GM21423 (cell line): ENCODE measurements at regions not wholly inside any gene's neighbourhood (a gene's known extent, or its start where the extent isn't known, plus 50 kb on each side); places are given as distances from the start of the nearest gene placed in this dataset.

Experiments used
- ATAC-seq: cut with Tn5 transposase; IDR thresholded peaks from one replicate; pipeline ENCODE4 v1.9.1; 2021; ENCODE audit warnings: mild to moderate bottlenecking, moderate library complexity; ENCODE audit not compliant: unreplicated experiment

DNA sequence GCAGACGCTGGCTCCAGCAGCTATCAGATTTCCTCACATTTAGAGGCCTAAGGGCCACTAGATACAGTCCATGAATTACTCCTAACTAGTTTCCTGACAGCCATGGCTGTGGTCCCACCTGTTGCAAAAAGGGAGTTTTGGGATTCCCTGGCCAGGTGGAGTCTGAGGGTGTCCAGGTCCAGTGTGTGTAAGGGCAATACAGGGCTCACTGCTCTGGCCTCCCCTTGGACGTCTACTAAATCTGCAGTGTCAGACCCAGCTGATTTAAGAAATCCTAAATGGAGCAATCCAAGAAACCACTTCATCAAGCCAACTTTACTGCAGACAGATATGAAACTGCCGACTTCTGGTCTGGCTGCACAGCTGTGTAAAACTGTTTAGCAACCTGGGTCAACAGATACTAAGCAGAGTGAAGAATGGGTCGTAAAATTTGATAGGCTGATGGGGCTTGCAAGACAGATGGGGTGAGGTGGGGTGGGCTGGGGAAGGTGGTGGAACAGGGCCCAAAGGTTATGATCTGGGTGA is 116.4 kb downstream of the GADD45G start:
- no peak for ATAC-seq

DNA sequence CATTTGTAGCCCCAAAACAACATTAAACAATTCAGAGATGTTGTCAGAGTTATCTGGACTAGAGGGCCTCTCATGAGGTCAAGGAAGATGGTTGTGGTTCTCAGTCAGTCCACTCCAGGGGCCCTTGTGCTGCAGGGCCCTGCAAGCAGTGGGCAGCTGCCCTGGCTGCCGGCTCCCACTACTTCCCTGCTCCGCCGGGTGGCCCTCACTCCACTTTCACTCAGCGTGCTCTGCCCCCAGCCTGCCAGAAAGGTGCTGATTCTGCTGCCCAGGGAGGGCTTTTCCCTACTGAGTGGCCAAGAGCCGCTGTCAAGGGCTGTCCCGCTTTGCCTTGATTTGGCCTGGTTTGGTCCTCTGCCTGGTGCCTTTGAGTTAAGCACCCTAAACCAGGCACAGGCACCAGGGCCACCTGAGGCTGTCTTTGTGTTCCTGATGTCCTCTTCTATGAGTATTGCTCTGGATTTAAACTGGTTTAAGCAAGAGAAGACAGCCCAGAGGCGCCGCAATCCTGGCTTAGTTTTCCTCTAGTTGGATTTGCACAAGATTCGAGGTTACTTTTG is 117.2 kb downstream of the GADD45G start:
- no peak for ATAC-seq

DNA sequence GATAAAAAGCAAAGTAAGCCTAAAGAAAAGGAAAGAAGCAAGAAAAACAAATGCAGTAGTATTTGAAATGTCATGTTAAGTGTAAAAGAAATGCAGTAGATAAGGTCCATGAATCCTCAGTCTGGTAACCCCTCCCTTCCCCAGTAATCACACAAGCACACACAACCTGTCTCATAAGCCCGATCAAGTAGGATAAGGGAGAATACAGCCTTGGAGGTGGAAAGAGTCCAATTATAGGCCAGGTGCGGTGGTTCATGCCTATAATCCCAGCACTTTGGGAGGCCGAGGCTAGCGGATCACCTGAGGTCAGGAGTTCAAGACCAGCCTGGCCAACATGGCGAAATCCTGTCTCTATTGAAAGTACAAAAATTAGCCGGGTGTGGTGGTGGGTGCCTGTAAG is 117.9 kb downstream of the GADD45G start:
- no peak for ATAC-seq

DNA sequence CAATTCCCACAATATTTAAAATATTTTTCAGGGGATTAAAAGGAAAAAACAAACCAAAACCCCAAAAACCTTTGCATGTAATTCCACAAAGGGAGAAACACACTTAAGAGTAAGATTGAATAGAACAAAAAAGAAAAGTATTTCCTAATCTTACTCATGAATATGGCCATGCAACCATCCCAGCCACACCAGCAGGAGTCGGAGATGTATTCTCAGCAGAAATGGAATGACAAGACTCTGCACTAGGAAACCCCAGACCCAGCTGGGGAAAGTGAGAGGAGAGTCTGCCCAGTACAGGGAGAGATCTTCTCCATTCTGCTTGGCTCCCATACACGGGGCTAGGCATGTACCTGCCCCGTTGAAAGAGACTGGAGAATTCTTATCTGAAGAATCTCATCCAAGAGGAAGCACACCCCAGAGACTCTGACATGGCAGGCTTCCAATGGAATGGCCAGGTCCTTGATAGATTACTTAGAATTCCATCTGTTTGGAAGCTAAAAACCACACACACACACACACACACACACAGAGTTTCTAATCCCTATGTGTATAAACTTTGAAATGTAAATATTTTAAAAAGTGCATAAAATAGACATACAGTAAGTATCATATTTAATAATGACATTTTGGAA is 118.8 kb downstream of the GADD45G start:
- no peak for ATAC-seq

DNA sequence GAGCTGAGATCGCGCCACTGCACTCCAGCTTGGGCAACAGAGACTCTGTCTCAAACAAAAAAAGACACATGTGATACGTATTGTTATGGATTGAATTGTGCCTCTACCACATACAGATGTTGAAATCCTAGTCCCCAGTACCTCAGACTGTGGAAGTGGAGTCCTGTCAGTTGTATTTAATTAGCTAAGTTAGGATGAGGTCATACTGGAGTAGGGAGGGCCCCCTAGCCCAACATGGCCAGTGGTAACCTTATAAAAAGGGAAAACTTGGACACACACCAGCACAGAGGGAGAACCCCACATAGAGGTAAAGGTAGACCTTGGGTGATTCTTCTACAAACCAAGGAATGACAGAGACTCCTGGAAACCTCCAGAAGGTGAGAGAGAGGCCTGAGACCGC is 119.8 kb downstream of the GADD45G start:
- no peak for ATAC-seq

DNA sequence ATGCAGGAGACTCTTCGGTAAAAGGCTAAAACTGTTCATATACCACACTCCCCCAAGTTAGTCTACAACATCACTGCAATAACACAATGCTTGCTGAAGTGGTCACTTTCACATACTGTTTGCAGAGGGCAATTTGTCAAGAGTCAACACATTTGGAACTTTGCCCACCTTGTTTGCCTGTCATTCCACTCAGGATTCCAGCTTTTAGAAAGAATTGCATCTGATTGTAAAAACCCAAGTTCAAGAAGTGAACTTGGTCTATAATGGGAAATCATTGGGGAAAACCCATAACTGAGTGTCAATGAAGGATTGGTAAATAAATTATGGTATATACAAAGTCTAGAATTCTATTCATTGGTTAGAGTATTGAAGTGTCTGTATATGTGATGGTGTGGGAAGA is 120.5 kb downstream of the GADD45G start:
- no peak for ATAC-seq

DNA sequence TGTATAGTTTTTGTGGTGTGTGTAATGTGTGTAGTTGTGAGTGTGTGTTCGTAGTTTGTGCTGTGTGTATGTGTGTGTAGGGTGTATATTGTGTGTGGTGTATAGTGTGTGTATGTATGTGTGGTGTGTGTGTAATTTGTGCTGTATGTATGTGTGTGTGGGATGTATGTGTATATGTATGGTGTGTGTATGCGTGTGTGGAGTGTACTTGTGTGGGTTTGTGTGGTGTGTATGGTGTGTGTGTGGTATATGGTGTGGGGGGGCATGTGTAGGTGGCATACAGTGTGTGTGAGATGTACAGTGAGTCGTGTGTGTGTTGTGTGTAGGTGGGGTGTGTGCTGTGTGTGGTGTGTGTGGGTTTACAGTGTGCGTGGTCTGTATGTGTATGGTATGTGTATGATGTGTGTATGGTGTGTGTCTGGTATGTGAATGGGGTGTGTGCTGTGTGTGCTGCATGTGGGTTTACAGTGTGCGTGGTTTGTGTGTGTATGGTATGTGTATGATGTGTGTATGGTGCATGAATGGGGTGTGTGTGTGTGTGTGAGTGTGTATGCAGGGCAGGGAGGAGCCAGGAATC is 125.2 kb downstream of the GADD45G start:
- ATAC-seq, result no peak

DNA sequence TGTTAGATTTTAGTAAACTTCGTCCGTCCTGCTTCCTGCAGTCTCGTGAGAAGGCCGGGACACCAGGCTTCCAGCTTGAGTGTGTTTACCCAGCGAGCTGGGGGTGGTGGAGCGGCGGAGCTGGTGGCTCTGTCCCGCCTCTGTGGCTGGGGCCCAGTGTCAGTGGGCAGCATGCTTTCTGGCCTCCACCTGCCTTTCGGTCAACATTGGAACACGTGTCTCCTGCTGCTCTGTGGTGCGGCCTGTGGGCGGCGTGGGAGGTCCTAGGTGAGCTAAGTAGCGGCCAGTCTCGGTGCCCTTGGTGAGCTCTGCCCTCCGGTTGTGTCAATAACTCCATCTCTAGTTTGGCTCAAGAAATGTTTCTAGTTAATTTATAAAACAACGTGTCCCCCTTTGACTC is 125.9 kb downstream of the GADD45G start:
- ATAC-seq, result no peak

DNA sequence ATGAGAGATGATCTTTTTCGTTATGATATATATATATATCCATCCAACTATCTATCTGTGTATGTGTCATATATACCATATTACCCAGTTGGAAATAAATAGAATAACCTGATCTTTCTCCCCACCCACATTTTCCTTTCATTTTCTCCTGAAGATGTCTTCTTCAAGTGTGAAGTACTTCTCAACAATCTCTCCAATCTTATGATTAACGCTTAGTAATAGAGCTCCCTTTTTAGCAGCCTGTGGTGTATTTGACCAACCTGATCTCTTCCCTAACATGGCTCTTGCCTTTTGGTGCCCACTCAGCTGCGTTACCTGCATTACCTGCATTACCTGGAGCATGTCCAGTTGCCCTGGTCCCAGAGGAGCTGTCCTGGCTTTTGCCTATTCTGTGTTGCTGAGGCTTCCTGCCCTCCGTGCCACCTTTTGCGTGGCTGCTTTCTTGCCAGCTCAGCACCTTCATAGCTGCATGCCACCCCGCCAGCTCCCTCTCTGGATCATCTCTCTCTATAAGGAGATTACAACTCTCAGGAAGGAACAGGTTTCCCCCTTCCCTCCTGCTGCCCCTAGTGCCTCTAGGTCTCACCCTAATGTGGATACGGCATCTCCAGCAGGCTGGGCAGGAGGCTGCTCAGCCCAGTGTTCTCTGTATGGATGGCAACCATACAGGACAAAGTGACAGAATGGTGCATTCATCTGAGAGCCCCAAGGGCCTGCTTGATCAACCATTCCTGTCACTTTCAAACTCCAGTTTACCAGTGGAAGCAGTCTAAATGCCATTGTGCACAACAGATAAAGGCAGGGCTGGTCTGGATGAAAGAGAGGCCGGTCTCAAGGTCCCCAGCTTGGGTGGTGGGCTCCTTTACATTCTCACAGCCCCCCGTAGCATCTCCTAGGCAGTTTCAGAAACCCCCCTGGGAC is 126.7 kb downstream of the GADD45G start:
- ATAC-seq, result no peak

DNA sequence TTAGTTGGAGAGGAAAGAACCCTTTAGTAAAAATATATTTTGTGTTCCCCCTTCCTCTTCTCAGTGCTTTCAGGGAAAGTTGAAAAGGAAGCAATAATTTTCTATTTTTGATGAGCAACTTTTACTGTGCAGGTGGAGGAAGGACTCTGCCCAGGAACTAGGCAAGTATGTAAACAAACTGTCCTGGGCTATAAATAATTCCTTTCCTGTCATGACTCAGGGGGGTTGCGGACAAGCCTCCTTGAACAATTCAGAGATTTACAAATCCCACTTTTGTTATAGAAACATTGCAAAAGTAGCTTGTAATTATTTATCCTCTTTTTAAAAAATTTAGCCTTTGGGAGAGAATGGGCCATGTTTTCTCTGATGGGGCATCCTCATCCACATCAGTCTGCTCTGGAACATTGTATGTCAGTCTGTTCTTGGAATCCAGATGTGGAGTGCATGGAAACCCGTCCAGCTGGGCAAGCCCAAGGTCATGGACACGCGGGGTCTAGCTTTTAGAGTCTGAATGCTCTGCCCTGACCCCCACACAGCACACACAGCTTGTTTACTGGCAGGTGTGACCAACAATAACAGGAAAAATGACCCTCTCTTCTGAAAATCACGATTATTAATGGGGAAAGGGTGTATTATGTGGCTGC is 127.6 kb downstream of the GADD45G start:
- no peak for ATAC-seq

DNA sequence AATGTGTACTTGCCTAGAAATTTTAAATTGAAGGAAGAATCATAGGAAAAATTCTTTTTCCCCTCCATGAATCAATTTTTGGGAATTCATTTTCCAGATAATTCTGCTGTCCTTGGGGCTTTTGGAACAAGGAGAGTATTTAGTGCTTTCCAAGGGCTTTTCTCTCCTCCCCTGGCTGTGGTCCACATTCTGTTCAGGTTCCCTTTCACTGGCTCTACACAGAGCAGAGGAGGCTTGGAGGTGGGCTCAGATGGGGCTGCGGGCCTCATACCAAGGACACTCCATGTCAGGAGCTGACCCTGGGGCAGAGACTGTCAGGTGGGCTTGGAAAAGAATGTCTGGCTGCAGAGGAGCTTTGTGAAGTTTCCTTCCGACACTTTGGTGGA is 128.1 kb downstream of the GADD45G start:
- no peak for ATAC-seq

DNA sequence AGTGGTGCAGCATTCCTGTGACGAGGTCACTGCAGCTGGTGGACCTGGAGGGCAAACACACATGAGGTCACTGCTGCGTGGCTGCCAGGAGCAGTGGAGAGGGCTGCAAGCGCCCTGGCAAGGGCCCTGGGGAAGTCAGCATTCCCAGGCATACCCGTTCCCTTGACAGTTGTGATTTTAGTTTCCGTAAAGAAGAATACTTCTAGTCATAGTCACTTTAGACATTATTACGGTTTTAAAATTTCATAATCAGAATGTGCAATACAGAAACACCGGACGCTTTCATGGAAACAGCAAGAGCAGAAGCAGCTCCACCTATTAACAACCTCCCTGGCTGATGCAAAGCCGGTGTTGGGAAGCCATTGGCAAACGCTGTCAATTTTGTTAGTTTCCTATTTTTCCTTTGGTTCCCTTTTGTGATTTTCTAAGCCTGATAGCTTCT is 129.8 kb downstream of the GADD45G start:
- no peak for ATAC-seq

DNA sequence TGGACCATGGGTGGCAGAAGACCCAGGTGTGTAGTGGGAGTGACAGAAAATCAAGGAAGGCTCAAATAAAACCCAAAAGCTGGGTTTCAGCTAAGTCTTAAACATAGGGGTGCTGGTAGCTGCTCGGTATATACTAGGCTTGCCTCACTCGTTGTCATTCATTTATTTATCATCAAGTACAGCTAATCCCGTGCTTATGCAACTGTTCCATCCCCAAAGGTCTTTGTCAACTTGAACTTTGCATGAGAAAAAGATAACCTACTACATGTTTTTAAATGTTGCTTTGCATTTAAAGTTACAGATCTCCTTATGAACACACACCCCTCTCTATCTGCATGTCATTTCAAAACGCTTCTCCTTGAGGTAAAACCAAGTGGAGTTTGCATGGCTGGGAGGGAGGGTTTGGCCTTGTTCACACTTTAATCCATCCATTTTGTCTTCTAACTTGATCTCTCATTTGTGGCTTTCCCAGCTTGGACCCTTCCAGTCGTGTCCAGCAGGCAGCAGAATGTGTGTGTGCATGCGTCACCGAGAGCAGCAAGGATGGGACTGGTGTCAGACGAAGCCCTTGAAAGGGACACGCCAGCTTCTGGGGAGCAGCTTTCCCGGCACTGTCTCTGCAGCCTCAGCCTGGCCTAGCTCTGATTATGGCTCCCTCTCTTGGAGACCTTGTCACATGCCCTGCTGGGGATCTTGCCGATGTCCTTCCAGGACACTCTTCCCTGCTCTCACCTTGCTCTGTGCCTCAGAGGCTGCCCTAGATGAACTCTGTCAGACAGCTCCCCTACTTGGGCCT is 133.5 kb downstream of the GADD45G start:
- no peak for ATAC-seq

DNA sequence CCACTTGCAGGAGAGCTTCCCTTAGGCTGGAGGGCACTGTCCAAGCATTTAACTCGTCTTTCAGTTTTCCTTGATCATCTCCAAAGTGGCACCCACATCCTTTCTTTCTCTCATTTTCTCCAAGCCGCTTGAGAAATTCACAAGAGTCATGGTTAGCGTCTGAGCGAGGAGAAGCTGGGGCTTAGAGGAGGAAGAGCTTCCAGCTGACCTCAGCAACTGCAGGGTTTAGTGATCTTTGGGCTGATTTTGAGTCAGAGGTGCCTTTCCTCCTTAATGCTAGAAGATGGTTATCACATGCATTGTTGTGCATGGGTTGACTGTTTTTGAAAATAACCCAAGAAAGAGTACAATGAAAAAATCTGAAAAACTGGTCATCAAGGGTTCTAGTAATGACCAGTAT is 134.7 kb downstream of the GADD45G start:
- no peak for ATAC-seq

DNA sequence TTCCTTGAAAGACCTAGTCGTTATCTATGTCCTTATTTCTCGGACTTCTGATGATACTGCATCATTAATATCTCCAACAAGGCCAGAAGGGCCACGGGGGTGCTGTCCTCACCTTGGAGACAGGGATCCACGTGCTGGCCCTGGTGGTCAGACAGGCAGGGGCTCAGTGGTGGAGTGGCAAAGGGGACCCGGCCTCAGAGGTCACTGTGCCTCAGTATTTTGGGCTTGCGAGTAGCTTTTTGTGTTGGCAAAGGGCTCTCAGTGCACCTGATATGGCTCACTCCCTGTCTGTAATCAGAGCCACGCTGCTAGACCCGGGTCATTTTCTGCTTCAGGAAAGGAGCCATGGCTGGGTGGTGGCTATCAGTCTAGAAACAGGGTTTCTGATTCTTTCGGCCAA is 135.1 kb downstream of the GADD45G start:
- no peak for ATAC-seq

DNA sequence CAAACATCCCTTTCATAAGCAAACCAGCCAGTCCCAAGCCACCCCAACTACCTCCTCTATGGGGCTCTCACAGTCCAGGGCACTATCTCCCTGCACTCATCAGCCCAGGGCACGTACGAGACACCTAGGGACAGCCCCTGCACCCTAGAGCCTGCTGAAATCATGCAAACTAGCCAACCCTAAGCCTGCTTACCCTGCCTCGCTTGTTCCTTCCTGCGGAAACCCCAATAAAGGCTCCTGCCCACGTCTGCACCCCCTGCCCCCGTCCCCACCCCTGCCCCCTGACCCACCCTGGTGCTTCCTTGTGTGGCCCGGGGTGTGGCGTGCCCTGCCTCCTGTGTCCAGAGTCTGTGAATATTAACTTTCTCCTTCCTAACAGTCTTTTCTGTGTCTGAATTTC is 135.9 kb downstream of the GADD45G start:
- ATAC-seq, result peak; percentile 62

DNA sequence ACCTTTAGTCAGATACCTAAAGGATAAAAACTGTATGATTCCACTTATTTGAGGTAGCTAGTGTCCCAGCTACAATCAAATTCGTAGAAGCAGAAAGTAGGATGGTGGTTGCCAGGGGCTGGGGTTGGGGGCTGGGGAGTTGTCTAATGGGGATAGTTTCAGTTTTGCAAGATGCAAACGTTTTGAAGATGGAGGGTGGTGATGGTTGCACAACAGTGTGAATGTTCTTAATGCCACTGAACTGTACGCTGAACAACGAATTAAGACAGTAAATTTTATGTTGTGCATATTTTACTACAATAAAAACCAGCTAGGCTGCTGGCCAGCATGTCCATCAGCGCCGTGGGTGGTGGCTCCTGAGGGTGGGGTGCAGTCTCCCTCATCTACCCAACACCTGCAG is 137.8 kb downstream of the GADD45G start:
- ATAC-seq, result no peak

DNA sequence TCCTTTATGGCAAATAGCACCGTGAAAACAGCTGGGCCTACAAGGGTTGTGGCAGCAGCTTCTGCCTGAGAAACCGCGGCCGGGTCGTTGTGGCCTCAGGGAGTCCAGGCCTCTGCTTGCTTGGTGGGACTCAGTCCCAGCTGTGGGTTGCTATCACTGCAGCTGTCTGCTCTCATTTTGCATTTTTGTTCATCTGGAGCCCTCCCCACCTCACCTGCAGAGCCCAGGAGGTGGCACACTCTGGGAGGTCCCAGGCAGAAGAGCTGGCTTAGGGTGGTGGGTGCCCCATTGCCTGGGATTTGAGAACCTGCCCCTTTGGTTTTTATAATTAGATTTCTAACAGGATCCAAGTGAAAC is 138.4 kb downstream of the GADD45G start:
- peak; percentile 58 for ATAC-seq

DNA sequence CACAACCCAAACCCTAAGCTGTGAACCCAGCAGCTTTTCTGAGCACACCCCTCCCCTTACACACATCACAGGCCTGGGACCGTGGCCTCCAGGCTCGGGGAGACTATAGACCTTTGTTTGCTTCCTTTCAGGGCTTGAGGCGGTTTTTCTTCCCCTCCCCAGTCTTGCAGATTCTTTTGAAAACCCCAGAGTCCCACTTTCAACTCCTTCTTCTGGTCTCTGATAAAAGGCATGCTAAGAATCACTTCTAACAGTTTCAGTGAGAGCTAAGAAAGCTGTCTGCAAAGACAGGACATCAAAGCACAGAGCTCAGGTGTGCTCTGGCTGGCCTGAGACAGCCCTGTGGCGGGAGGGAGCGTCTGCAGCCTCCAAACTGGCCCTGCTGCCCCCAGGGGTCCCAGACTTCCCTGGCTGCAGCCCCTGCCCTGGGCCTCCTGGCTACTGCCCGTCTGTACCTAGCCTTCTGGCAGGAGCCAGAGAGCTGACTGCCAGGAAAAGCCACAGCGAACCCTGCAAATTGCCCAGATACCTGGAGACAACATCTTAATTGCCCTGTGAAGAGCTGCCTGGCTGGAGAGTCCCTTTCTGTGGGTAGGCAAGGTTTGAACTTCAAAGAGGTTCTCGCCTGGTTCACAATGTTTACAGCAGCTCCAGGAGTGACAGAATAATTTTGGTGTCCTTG is 138.9 kb downstream of the GADD45G start:
- ATAC-seq, result peak; percentile 48

DNA sequence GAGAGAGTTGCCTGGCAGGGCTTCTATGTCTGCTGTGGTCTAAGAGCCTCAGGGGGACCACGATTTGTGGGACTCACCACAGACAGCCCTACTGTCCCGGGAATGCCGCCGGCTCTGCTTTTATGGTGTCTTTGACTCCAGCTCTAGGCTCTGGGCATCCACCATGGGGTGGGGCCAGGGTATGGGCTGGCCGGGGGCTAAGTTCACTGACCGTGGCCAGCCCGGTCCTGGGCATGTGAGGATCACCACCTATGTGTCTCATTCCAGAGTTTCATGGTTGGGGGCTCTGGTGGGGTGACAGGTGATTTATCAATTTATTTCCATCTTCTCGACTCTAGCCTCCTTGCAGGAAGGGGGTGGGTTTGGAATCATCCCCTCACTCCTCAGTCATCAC is 139.4 kb downstream of the GADD45G start:
- no peak for ATAC-seq
